CD4-positive, alpha-beta T cell treated with Interferon gamma for 1 hour (primary cell): ENCODE measurements at regions not wholly inside any gene's neighbourhood (a gene's known extent, or its start where the extent isn't known, plus 50 kb on each side); places are given as distances from the start of the nearest gene placed in this dataset.

Experiments used
- DNase-seq: peaks from one replicate; pipeline ENCODE4 v3.0.0-alpha.2; 2020

GRCh38 chr4:108520807-108521206 is 99.6 kb upstream of the RPL34 start:
- no peak for DNase-seq

GRCh38 chr4:108519911-108520601 is 100.3 kb upstream of the RPL34 start:
- DNase-seq, result no peak

GRCh38 chr4:108519208-108519833 is 101.1 kb upstream of the RPL34 start:
- no peak for DNase-seq

- peak; percentile 32 for DNase-seq
Observed at GRCh38 chr4:108512615-108513505, 107.5 kb upstream of the RPL34 start.

- no peak for DNase-seq
Observed at GRCh38 chr4:108511618-108512017, 108.8 kb upstream of the RPL34 start.

- no peak for DNase-seq
Observed at GRCh38 chr4:108502356-108502755, 118.0 kb upstream of the RPL34 start.

GRCh38 chr4:108498925-108499324 is 121.5 kb upstream of the RPL34 start:
- DNase-seq, result no peak

- DNase-seq, result no peak
Observed at GRCh38 chr4:108493596-108493931, 126.8 kb upstream of the RPL34 start.

GRCh38 chr4:108492816-108493595 is 127.4 kb upstream of the RPL34 start:
- DNase-seq, result no peak

- no peak for DNase-seq
Observed at GRCh38 chr4:108488865-108489264, 131.5 kb upstream of the RPL34 start.

- DNase-seq, result no peak
Observed at GRCh38 chr4:108486046-108486445, 134.3 kb upstream of the RPL34 start.

- DNase-seq, result no peak
Observed at GRCh38 chr4:108484187-108484586, 136.2 kb upstream of the RPL34 start.

GRCh38 chr4:108483650-108484049 is 136.7 kb upstream of the RPL34 start:
- DNase-seq, result no peak

- DNase-seq, result no peak
Observed at GRCh38 chr4:108483079-108483478, 137.3 kb upstream of the RPL34 start.

GRCh38 chr4:108480881-108481280 is 139.5 kb upstream of the RPL34 start:
- DNase-seq, result no peak

- DNase-seq, result no peak
Observed at GRCh38 chr4:108477527-108478108, 142.8 kb upstream of the RPL34 start.

GRCh38 chr4:108473163-108473720 is 147.1 kb upstream of the RPL34 start:
- no peak for DNase-seq

- DNase-seq, result no peak
Observed at GRCh38 chr4:108466936-108467902, 153.2 kb upstream of the RPL34 start.

- no peak for DNase-seq
Observed at GRCh38 chr4:108465886-108466500, 154.4 kb upstream of the RPL34 start.

- no peak for DNase-seq
Observed at GRCh38 chr4:108458681-108459080, 161.7 kb upstream of the RPL34 start.

GRCh38 chr4:108454227-108454626 is 166.1 kb upstream of the RPL34 start:
- no peak for DNase-seq
